ENCODE measurements at regions not wholly inside any gene's neighbourhood (a gene's known extent, or its start where the extent isn't known, plus 50 kb on each side); places are given as distances from the start of the nearest gene placed in this dataset.

DNA sequence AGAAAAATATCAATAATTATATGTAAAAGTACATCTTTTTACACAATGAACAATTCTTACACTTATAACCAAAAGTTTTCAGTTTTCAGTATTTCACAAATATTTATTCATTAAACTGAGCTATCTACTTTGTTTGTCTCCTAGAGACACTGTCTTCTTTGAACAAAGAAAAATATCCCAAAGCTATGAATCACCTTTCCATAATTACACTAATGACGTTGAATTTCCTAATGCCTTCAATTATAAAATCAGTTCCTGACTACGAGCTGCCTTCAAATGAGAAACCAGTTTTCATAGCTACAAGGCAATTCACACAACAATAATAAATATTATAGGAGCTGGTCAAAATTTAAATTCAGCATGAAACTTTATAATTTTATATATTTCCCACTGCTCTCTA lies 201.8 kb upstream of the BRINP3 start:
- TF ChIP-seq, protein P1, sequence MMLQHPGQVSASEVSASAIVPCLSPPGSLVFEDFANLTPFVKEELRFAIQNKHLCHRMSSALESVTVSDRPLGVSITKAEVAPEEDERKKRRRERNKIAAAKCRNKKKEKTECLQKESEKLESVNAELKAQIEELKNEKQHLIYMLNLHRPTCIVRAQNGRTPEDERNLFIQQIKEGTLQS (CRISPR knock-in tag; conservative IDR thresholded peaks at IDR 0.05), result no peak
- no peak for TF ChIP-seq CTCF (IDR thresholded peaks at IDR 0.05)
- TF ChIP-seq CREB1 (CRISPR knock-in tag; IDR thresholded peaks at IDR 0.05), result no peak
- TF ChIP-seq HMGXB4 (CRISPR knock-in tag; IDR thresholded peaks at IDR 0.05), result no peak
- TF ChIP-seq, protein P2, sequence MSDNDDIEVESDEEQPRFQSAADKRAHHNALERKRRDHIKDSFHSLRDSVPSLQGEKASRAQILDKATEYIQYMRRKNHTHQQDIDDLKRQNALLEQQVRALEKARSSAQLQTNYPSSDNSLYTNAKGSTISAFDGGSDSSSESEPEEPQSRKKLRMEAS (CRISPR knock-in tag; IDR thresholded peaks at IDR 0.05), result no peak
- TF ChIP-seq SOX15 (CRISPR knock-in tag; IDR thresholded peaks at IDR 0.05), result no peak
- no peak for TF ChIP-seq JUN (CRISPR knock-in tag; IDR thresholded peaks at IDR 0.05)
- no peak for TF ChIP-seq ZNF423 (CRISPR knock-in tag; IDR thresholded peaks at IDR 0.05)
- TF ChIP-seq, protein P3, sequence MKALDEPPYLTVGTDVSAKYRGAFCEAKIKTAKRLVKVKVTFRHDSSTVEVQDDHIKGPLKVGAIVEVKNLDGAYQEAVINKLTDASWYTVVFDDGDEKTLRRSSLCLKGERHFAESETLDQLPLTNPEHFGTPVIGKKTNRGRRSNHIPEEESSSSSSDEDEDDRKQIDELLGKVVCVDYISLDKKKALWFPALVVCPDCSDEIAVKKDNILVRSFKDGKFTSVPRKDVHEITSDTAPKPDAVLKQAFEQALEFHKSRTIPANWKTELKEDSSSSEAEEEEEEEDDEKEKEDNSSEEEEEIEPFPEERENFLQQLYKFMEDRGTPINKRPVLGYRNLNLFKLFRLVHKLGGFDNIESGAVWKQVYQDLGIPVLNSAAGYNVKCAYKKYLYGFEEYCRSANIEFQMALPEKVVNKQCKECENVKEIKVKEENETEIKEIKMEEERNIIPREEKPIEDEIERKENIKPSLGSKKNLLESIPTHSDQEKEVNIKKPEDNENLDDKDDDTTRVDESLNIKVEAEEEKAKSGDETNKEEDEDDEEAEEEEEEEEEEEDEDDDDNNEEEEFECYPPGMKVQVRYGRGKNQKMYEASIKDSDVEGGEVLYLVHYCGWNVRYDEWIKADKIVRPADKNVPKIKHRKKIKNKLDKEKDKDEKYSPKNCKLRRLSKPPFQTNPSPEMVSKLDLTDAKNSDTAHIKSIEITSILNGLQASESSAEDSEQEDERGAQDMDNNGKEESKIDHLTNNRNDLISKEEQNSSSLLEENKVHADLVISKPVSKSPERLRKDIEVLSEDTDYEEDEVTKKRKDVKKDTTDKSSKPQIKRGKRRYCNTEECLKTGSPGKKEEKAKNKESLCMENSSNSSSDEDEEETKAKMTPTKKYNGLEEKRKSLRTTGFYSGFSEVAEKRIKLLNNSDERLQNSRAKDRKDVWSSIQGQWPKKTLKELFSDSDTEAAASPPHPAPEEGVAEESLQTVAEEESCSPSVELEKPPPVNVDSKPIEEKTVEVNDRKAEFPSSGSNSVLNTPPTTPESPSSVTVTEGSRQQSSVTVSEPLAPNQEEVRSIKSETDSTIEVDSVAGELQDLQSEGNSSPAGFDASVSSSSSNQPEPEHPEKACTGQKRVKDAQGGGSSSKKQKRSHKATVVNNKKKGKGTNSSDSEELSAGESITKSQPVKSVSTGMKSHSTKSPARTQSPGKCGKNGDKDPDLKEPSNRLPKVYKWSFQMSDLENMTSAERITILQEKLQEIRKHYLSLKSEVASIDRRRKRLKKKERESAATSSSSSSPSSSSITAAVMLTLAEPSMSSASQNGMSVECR (CRISPR knock-in tag; IDR thresholded peaks at IDR 0.05; ENCODE audit: borderline replicate concordance), result no peak
- no peak for TF ChIP-seq USF2 (CRISPR knock-in tag; IDR thresholded peaks at IDR 0.05)
- TF ChIP-seq, protein P4, sequence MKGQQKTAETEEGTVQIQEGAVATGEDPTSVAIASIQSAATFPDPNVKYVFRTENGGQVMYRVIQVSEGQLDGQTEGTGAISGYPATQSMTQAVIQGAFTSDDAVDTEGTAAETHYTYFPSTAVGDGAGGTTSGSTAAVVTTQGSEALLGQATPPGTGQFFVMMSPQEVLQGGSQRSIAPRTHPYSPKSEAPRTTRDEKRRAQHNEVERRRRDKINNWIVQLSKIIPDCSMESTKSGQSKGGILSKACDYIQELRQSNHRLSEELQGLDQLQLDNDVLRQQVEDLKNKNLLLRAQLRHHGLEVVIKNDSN (CRISPR knock-in tag; IDR thresholded peaks at IDR 0.05), result no peak
